Left renal cortex interstitium (tissue), 4 donors: ENCODE measurements at regions not wholly inside any gene's neighbourhood (a gene's known extent, or its start where the extent isn't known, plus 50 kb on each side); places are given as distances from the start of the nearest gene placed in this dataset.

Experiments
- DNase-seq, 4 donors: peaks; one replicate each; pipeline ENCODE4 v3.0.0-alpha.2; 2013; ENCODE audit warnings: low read depth in 4 of 4, low spot score in 2 of 4, missing footprints in 1 of 4

DNA sequence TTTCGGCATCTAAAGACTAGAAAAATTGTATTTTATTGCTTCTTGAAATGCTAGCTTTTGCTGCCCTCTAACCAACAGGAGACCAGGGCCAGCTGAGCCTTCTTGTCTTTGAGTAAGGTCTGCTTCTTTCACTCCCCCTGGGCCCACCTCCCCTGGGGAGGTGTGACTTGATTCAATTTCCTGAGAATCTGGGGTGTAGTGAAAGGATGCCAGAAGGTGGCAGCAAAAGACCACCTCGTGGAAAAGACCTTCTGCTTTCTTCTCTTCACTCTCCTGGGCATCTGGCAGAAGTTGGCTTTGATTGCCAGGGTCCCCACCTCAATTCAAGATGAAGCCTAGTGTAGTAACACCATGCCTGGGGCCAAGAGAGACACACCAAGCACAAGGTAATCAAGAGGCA is 96.5 kb upstream of the MAOA start:
- DNase-seq, result no peak

DNA sequence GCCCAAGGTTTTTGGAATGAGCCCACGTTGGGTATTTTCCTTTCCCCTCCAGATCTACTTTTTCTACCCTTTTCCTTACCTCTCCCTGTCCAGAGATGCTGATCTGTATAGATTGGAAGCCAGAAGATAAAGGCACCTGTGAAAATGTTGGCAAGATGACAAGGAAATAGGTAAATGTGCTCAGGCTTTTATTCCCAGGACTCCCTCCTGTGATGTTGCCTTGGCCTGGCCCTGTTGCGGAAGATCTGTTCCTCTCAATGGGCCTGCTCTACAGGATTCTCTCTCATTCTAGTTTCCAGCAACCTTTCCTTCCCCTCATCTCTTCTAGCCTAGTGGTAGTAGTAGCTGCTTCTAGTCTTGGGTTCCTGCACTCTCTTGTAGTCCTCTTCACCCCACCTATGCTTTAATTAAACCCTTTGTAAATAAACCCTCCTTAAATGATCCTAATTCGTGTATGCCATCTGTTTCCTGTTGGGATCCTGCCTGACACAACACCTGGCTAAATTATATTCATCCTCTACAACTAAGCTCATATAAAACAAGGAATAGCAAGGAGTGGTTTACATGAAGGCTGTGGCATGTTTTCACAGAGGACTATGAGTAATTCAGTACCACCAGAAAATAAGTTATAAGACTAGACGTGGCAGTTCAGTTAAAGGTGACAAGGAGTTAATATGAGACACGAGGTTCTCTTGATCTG is 95.7 kb upstream of the MAOA start:
- DNase-seq, result no peak

DNA sequence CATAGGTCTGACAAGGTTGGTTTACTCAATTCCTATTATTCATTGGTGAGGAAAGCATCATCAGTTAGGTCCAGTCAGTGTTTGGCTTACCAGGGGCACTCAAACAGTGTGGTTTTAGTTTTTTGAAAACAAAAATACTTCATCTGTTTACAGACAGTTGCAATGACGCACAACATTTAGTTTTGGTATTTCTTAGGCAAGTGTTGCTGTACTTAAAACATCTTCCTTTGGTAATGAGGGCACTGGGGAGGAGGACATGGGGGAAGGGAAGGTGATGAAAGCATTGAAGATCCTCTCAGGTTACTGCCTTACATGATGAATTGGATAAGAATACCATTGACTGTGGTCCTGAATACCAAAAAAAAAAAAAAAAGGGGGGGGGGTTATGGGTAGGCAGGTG is 93.7 kb upstream of the MAOA start:
- no peak for DNase-seq

DNA sequence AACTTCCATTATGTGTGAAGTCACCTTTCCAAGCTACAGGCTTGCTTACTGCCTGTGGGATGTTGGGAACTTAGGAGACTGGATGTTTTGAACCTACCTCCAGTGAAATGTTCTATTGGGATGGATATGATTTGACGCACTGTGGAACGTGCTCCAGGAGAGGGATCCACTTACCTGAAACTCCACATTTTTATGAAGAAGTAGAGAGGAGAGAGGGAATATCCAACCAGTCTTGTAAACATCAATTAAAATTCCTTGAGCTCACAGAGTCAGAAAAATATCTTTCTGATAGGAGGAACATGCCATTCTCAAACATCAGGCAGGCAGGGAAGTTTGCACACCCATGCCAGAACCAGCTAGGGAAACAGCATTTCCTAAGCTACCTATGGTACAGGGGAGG is 91.1 kb upstream of the MAOA start:
- no peak for DNase-seq

DNA sequence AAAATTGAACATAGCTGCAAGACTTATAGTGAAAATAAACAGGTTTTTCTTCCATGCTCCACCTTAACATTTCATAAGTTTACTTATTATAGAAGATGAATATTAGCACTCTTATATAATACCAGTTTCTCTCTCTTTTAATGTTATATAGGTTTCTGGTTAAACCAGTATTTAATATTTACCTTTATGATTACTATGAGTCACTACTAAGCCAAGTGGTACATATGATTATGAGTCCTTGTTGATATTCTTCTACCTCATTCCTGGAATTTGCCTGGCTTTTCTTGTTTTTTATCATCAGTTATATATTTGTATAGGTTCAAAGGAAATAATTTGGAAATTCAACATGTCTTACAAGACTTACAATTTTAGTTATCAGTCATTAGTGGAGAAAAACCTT is 89.9 kb upstream of the MAOA start:
- DNase-seq, result no peak

DNA sequence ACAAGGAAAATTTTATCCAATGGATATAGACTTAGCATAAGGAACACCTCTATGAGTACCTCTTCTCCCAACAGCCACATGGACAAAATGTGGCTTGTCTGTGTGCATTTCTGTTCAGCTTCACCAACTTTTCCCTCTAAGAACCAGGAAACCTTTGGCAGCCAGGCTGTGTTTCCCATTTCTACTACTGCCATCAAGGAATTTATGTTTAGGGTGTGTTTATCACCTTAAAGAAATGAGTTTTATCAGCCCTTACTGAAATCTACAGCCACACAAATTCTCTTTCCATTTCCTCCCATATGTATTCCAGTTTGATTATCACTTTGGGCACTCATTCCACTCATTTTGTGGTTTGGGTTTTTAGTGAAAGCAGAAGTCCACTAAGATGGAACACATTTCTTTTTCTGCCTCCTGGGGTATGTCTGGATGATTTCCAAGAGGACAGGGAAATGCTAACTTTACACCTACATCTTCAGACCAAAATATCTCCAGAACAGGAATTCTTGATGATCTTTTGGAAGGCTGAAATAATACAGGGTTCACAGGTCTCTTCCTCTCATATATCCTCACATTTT is 82.6 kb upstream of the MAOA start:
- DNase-seq, result no peak

DNA sequence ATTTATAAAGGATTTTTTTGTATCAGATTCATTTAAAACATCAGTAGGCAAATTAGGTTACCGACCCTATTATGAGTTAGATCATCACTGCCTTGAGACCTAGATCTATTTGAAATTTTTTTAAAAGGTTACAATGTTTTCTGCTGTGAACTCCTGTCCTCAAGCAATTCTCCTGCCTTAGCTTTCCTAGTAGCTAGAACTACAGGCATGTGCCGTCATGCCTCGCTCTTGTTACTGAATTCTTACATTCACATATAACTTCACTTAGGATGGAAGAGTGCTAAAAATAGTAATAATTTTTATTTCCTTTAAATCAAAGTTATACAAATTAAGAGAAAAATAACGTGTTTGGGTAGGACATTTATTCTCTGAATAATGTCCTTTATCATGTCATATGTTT is 75.5 kb upstream of the MAOA start:
- DNase-seq, result no peak

DNA sequence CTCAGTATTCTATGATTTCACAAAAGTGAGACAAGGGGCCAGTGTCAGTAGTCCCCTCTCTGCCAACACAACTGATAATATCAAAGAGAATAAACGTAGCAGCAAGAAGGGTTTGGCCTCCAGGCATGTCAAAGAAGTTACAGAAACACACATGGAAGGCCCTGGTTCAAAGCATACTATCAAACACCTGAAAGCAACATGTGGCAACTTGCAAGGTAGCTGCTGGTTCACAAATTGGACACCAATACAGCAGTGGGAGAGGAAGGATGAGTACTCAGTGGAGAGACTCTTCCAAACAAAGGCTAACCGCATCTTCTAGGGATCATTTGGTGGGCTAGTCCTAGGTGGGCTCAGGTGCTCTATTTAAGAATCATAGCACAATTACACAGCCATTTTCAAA is 74.9 kb upstream of the MAOA start:
- no peak for DNase-seq

DNA sequence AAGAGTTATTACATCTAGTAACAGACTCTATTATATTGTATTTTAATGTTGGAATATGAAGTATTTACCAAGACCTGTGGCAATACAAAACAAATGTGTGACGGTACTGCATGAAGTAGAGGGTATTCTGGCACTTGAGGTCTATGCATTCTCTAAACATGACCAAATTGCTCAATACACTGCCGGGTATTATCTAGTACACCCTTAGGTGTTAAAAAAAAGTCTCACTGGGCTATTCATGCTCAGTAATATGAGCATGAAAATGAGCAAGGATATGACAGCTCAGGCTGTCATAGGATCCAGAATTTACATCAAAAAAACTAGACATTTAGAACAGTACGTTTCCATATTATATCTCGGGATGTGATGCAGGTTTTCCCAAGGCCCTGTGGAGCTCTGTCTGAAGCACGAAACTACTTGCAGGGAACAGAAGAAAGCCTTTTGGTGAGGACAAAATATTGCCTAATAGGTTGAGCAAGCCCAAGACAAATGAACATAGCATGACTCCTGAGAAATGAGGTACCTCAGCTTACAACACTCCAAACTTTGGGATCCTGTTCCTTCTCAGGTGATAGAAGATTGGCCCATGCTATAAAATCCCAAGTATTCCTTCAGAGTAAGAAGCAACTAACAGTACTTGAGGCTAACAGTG is 74.1 kb upstream of the MAOA start:
- DNase-seq, result no peak

DNA sequence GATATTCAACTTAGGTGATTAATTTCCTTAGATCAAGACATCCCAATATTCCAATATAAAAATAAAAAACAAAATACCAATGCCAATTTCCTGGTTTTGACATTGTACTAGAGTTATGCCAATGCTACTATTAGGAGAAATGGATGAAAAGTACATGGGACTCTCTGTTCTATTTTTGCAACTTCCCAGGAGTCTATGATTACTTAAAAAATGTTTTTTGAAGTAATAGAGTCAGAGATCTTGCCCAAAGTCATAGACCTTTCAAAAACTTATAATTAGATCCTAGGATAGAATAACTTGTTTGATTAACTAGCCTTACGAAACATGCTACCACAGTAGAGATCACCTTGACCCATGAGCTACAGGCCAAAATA is 73.6 kb upstream of the MAOA start:
- no peak for DNase-seq

DNA sequence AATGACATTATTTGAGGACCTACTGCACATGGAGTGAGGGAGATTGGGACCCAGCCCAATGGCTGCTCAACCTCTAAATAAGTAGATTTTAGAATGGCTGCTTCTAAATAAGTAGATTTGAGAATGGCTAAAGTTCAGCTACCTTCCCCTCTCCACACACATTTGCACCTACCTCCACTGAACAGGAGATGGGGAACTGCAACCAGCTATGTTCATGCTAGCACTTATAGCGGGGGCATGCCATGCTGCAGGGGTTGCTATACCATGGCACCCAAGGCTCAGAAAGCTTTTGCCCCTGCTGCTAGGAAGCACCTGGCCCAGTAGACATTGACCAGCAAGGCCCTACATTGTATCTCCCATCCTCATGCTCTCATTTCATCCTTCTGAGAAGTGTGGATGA is 70.2 kb upstream of the MAOA start:
- no peak for DNase-seq

DNA sequence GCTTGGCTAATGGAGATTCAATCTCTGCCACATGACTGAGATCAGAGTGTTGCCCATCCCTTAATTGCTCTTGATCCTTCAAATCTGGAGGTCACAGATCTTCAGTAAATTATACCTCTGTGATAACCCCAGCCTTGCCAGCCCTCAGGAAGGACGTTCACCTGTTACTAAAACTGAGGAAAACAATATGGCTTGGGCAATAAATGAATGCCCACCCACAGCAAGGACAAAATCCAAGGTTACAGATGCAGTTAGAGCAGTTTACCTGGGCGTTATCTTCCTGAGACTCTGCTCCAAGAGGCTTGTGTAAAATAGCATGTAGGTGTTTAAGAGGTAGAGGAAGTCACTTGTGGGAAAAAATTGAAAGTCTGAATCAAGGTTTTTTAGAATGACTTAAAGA is 69.3 kb upstream of the MAOA start:
- DNase-seq, result no peak

DNA sequence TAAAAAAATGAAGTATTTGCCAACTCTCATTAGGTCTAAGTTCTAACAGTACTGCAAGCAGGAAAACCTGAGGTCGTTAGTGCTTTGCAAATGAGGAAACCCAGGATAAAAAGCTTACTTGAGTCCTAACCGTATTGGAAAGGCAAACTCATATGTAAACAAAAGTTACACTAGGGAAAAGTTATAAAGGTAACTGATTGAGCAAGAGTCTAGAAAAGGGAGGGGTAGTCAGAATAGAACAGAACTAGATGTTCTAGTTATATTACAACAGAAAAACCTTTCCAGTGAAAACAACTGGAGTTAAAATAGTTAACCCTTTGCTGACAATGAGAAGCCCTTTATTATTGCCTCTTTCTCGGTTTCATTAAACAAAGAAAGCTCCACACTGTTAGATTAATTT is 66.4 kb upstream of the MAOA start:
- DNase-seq, result no peak

DNA sequence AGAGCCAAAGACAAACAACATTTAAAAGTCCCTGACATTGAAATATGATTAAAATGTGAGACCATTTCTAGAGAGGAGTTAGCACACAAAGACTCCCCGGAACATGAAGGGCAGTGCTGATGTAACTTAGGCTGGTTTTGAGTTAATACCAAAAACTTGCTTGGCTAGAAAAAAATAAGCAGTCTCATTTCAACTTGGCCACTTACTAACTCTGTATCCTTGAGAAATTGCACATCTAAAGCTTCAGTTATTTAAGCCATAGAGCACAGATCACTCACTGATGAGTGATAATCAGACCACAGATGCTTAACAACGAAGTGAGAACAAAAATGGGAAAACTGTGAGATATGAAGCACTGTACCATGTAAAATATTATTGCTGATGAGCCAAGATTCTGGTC is 65.9 kb upstream of the MAOA start:
- DNase-seq, result no peak

DNA sequence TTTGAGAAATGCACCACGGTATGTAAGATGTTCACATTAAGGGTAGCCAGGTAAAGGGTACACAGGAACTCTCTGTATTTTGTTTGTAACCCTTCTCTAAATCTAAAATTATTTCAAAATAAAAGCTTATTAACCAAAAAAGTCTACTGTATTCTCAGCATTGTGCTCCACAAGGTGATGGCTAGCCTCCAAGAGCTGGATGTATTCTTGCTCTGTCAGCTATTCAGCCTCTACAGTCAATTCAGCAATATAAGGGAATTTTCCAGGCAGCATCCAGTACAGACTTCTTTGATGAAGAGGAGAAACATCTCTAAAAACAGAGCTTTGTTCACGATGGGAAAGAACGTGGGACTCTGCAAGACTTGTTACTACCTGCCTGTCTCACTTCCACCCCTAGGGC is 63.5 kb upstream of the MAOA start:
- no peak for DNase-seq

DNA sequence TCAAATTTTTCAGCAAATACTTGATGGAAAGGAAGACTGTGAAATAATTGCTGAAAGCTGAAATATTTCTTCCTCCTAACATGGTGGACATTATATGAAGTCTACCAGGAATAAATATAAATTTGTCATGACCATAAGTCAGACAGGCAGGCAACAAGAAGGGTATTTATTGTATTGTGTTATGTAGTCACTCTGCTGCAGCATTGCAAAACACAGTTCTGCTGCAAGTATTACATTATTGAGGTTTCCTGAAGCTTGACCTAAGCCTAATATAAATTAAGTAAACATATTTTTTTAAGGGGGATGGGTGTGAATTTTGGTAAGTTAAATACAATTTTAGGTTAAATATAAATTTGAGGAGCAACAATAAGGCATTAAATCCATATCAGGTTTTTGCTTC is 60.2 kb upstream of the MAOA start:
- DNase-seq, result no peak

DNA sequence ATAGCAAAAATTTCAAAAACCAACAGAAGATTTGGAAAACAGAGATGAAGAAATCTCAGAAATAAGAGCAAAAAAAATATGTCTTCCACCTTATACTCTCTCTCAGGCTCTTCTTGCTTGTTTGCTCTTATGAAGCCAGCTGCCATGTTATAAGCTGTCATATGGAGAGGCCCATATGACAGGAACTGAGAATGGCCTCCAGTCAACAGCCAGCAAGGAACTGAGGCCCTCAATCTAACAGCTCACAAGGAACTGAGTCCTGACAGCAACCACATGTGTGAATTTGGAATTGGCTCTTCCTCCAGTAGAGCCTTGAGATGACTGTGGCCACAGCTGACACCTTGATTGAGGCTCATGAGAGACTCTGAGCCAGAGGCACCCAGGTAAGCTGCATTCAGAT is 51.3 kb upstream of the MAOA start:
- no peak for DNase-seq

DNA sequence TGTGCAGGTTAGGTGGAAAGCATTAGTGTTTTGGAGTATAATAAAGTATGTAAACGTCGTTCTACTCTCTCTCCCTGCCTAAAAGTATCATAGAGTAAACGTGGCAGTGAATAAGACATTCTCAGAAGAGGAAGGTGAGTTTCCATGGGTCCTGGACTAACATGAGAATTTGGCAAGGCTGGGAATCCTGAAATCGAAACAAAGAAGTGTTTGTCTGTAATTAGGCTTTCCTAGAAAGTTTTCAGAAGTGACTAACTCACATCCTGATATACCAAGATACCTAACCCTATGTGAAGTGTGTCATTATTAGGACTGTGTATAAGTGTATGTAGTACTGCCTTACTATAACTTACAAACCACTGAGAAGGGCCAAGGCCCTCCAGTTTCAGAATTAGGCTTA is 50.7 kb upstream of the MAOA start:
- no peak for DNase-seq
